Natural killer cell (primary cell): ENCODE measurements at regions not wholly inside any gene's neighbourhood (a gene's known extent, or its start where the extent isn't known, plus 50 kb on each side); places are given as distances from the start of the nearest gene placed in this dataset.

Source experiments
- ATAC-seq, 3 donors: fragments of 150-1000 bp in 2 of 3; fragments of 200-7000 bp in 1 of 3; cut with Tn5 transposase; 1 replicate in 1 of 3; 2 replicates in 2 of 3; pipeline ENCODE4 v1.10.0; 2021; ENCODE audit warnings: mild to moderate bottlenecking in 2 of 3, moderate library complexity in 2 of 3
- DNase-seq, 2 donors: peaks; one replicate each; pipeline versions ENCODE4 v3.0.0 to v3.0.0-alpha.2; 2013 to 2021; ENCODE audit warnings: mixed read lengths in 1 of 2
- H3K27ac ChIP-seq: one replicate; pipeline ENCODE4 v1.5.1; 2013; ENCODE audit warnings: mild to moderate bottlenecking, low read length
- H3K27me3 ChIP-seq: one replicate; pipeline ENCODE4 v1.6.1; 2013; ENCODE audit warnings: low read length; ENCODE audit not compliant: control insufficient read depth, insufficient read depth
- H3K36me3 ChIP-seq: one replicate; pipeline ENCODE4 v1.6.1; 2013; ENCODE audit warnings: low read length; ENCODE audit not compliant: control insufficient read depth, insufficient read depth
- H3K4me1 ChIP-seq: one replicate; pipeline ENCODE4 v1.6.1; 2013; ENCODE audit warnings: low read length; ENCODE audit not compliant: control insufficient read depth, insufficient read depth
- H3K4me3 ChIP-seq: one replicate; pipeline ENCODE4 v1.5.1; 2013; ENCODE audit warnings: low read length
- H3K9me3 ChIP-seq: one replicate; pipeline ENCODE4 v1.6.1; 2013; ENCODE audit warnings: low read length; ENCODE audit not compliant: control insufficient read depth, insufficient read depth
- H3K27ac Mint-ChIP-seq, 2 donors: one replicate each; pipeline ENCODE4 v1.8.0; 2022; ENCODE audit warnings: mild to moderate bottlenecking in 2 of 2, mixed read lengths in 2 of 2, moderate library complexity in 1 of 2
- H3K27me3 Mint-ChIP-seq, 2 donors: one replicate each; pipeline ENCODE4 v1.8.0; 2022; ENCODE audit warnings: low read depth in 2 of 2, mixed read lengths in 2 of 2
- H3K36me3 Mint-ChIP-seq: one replicate; pipeline ENCODE4 v1.8.0; 2022; ENCODE audit warnings: mixed read lengths
- H3K4me1 Mint-ChIP-seq, 2 donors: one replicate each; pipeline ENCODE4 v1.8.0; 2022; ENCODE audit warnings: mixed read lengths in 2 of 2
- H3K4me3 Mint-ChIP-seq: one replicate; pipeline ENCODE4 v1.8.0; 2022; ENCODE audit warnings: mild to moderate bottlenecking, moderate library complexity, mixed read lengths
- H3K9me3 Mint-ChIP-seq, 2 donors: one replicate each; pipeline ENCODE4 v1.8.0; 2022; ENCODE audit warnings: mixed read lengths in 2 of 2
- WGBS: methylation state at CpG from one replicate; pipeline ENCODE4 v1.1.7; 2013; ENCODE audit warnings: missing lambda C conversion rate; ENCODE audit not compliant: insufficient coverage; 5-methylcytosine and 5-hydroxymethylcytosine counted together
- intact Hi-C: fragments of 100-400 bp; cut with micrococcal nuclease; formaldehyde crosslinking; loops from one replicate; pipeline ENCODE4 v1.14.2; 2022
- TF ChIP-seq, protein P1 (sequence below): fragments of 200-600 bp; IDR thresholded peaks from one replicate; pipeline ENCODE4 v1.8.0; 2022; ENCODE audit warnings: antibody characterized with exemption

DNA sequence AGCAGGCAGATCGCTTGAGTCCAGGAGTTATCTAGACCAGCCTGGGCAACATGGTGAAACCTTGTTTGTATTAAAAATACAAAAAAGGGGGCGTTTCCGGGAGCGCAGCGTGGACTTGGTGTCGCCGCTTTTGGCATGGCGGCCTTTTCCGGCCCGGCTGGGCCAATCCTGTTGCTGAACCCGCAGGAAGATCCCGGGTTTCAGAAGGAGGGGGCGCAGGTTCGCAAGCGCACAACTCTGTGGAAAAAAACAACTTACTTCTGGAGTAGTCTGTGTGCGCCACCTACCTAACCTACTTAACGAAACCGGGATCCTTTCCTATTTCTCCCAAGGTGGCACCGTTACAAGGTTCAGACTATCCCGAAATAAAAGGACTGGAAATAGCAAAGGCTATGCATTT, 198.6 kb downstream of the MSX2 start:
- no peak overlapping the region for H3K4me3 ChIP-seq
- no peak for ATAC-seq
- WGBS = 95% methylated on average over 20 of the region's 20 CpGs
- no peak overlapping the region for H3K27ac Mint-ChIP-seq
- H3K36me3 Mint-ChIP-seq = no peaks in the 10 kb centered on the region
- intact Hi-C loops = no loop called here
- TF ChIP-seq, protein P1, sequence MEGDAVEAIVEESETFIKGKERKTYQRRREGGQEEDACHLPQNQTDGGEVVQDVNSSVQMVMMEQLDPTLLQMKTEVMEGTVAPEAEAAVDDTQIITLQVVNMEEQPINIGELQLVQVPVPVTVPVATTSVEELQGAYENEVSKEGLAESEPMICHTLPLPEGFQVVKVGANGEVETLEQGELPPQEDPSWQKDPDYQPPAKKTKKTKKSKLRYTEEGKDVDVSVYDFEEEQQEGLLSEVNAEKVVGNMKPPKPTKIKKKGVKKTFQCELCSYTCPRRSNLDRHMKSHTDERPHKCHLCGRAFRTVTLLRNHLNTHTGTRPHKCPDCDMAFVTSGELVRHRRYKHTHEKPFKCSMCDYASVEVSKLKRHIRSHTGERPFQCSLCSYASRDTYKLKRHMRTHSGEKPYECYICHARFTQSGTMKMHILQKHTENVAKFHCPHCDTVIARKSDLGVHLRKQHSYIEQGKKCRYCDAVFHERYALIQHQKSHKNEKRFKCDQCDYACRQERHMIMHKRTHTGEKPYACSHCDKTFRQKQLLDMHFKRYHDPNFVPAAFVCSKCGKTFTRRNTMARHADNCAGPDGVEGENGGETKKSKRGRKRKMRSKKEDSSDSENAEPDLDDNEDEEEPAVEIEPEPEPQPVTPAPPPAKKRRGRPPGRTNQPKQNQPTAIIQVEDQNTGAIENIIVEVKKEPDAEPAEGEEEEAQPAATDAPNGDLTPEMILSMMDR = no peak
- no peaks in the 10 kb centered on the region for H3K27me3 ChIP-seq
- H3K27me3 Mint-ChIP-seq = peaks cover 3 to 17% of the 10 kb centered on the region in 2 donors
- H3K4me1 Mint-ChIP-seq = peaks cover 0 to 5% of the 10 kb centered on the region in 2 donors
- no peaks in the 10 kb centered on the region for H3K4me1 ChIP-seq
- H3K4me3 Mint-ChIP-seq = no peak overlapping the region
- no peaks in the 10 kb centered on the region for H3K9me3 ChIP-seq
- no peak for DNase-seq
- H3K27ac ChIP-seq = no peak overlapping the region
- no peaks in the 10 kb centered on the region for H3K36me3 ChIP-seq
- H3K9me3 Mint-ChIP-seq = no peaks in the 10 kb centered on the region

DNA sequence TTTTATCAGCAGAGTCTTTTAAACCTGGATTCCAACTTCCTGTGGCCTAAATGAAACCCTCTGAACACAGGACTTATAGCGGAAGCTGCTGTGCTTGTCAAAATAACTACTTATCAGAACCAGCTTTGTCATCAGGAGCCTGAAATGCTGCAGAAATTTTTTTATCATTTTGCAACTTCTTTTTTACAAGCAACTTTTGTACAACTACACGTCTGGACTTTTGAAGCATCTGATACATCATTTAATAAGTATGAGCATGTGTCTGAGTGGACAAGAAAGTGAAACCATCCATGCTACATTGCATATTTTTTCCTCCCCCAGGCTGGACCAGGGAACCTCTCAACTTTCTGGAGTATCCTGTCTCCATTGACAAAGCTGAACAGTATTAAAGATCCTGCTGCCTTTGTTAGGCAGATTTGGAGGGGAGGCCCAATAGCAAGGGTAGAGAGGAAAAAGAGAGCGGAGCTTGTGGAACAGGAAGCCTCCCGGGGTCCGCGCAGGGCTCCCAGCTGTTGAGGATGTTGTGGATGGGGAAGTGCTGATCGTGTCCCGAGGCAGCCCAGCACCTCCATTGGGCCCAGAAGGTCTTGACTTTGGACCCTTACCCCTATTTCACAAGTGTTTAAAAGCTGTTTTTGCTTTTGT, 196.6 kb downstream of the MSX2 start:
- TF ChIP-seq, protein P1 = no peak
- ATAC-seq = no peak
- intact Hi-C loops = no loop called here

DNA sequence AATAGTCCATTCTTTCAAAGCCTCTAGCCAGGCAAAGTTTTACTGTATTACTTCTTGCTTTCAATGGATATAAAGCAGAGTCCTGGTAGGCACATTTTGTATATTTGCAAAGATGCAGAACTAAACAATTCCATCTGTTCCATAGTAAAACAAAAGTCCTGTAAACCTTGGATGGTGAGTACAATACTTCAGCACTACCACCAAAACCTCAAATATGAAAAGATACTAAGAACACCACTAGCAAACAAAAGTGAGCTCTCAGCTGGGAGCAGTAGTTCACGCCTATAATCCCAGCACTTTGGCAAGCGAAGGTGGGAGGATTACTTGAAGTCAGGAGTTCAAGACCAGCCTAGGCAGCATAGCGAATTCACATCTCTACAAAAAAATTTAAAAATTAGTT, 195.0 kb downstream of the MSX2 start:
- DNase-seq = no peak

More for the DNA sequence above, 196.6 kb downstream of the MSX2 start:
- H3K9me3 Mint-ChIP-seq = no peaks in the 10 kb centered on the region
- H3K27me3 ChIP-seq = no peaks in the 10 kb centered on the region
- 29% methylated on average over 7 of the region's 8 CpGs for WGBS
- H3K27ac ChIP-seq = no peak overlapping the region
- H3K4me3 Mint-ChIP-seq = peak overlapping the region; percentile 38
- peaks cover 0 to 5% of the 10 kb centered on the region in 2 donors for H3K4me1 Mint-ChIP-seq
- no peaks in the 10 kb centered on the region for H3K9me3 ChIP-seq
- no peak overlapping the region for H3K27ac Mint-ChIP-seq
- H3K4me3 ChIP-seq = no peak overlapping the region
- DNase-seq = no peak
- no peaks in the 10 kb centered on the region for H3K36me3 ChIP-seq
- no peaks in the 10 kb centered on the region for H3K36me3 Mint-ChIP-seq
- no peaks in the 10 kb centered on the region for H3K4me1 ChIP-seq
- H3K27me3 Mint-ChIP-seq = peaks cover 3 to 17% of the 10 kb centered on the region in 2 donors

More for the DNA sequence above, 195.0 kb downstream of the MSX2 start:
- Mint-ChIP-seq H3K36me3 (no peaks in the 10 kb centered on the region), H3K27ac (no peak overlapping the region), H3K4me1 (peaks cover 0 to 5% of the 10 kb centered on the region in 2 donors), H3K9me3 (no peaks in the 10 kb centered on the region), H3K4me3 (no peak overlapping the region), H3K27me3 (peaks cover 8 to 17% of the 10 kb centered on the region in 2 donors)
- Histone ChIP-seq H3K9me3 (no peaks in the 10 kb centered on the region), H3K4me1 (no peaks in the 10 kb centered on the region), H3K36me3 (no peaks in the 10 kb centered on the region), H3K4me3 (no peak overlapping the region), H3K27me3 (no peaks in the 10 kb centered on the region), H3K27ac (no peak overlapping the region)
- 97% methylated on average over 3 of the region's 3 CpGs for WGBS
- intact Hi-C loops = no loop called here
- TF ChIP-seq, protein P1 = no peak
- ATAC-seq = no peak
